GM12891 (cell line): ENCODE measurements at regions not wholly inside any gene's neighbourhood (a gene's known extent, or its start where the extent isn't known, plus 50 kb on each side); places are given as distances from the start of the nearest gene placed in this dataset.

Source experiments
- PAX5 ChIP-seq: IDR thresholded peaks from 2 replicates; pipeline ENCODE4 v1.6.1; 2011; ENCODE audit warnings: low read length, moderate library complexity, mild to moderate bottlenecking; ENCODE audit not compliant: insufficient read depth, severe bottlenecking
- POLR2A ChIP-seq: IDR thresholded peaks from 2 replicates; pipeline ENCODE4 v1.6.1; 2011; ENCODE audit warnings: low read depth, low read length, control low read depth
- POLR2AphosphoS5 ChIP-seq: IDR thresholded peaks from 2 replicates; pipeline ENCODE4 v1.6.1; 2011; ENCODE audit warnings: low read depth, low read length, control low read depth
- POU2F2 ChIP-seq: IDR thresholded peaks from 2 replicates; pipeline ENCODE4 v1.6.1; 2011; ENCODE audit warnings: low read depth, mild to moderate bottlenecking, control low read depth, low read length, moderate library complexity

DNA sequence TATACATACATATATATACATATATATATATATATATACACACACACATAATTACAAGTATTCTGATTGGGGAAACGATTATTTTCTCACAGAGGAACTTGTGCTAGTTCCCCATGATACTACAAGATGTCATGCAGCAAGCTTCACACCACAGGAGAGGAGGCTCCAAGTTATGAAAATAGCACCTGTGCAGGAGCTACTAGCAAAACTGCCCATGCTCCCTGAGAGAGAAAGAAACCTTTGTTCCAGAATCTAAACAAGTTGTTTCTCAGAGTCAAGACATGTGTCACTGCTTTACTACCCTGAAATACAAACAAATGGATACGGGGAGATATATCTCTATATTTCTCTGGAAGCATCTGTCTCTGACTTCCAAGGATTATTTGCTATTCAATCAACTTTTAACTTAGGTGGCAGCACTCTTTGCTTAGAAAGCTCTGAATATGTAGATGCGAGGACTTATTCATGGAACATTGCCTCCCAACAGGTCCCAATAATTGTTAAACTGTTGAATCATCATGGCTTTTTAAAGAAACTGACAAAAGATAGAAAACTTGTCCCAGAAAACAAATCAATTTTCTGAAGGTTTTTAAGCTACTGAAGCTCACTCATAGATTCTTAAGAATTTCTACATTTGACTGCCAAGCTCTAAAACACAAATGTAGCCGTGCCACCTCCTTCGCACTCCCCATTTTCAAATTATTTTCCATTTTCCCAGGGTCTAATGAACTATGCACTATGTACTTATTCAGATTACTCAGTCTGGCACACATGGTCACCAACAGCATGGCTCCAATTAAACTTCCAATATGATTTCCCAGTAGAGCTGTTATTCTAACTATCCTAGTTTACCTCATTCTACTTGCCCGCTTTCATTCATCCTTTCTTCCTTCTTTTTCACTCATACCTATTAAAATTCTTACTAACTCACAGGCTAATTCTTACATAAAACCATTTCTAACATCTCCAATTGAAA, 929.1 kb downstream of the LTN1 start:
- TF ChIP-seq PAX5 (no peak), POLR2A (no peak), POU2F2 (no peak), POLR2AphosphoS5 (no peak)
